K562 (cell line): ENCODE measurements at regions not wholly inside any gene's neighbourhood (a gene's known extent, or its start where the extent isn't known, plus 50 kb on each side); places are given as distances from the start of the nearest gene placed in this dataset.
A peak's percentile ranks its signal among the peaks of the same experiment; 100 is the strongest.

Experiments
- BDP1 ChIP-seq: IDR thresholded peaks from 3 replicates; pipeline ENCODE4 v1.6.1; 2011; ENCODE audit not compliant: insufficient read length, insufficient read depth
- CBFA2T2 ChIP-seq: fragments of 450-650 bp; conservative IDR thresholded peaks from 2 replicates; pipeline ENCODE4 v1.6.1; 2017; ENCODE audit warnings: mild to moderate bottlenecking
- CBFB ChIP-seq: sonication (generic); formaldehyde crosslinking; IDR thresholded peaks from 2 replicates; pipeline ENCODE4 v1.4.0; 2020; ENCODE audit warnings: mild to moderate bottlenecking, missing genetic modification reagents
- ETS2 ChIP-seq: IDR thresholded peaks from 2 replicates; pipeline ENCODE4 v1.6.1; 2016; ENCODE audit warnings: borderline replicate concordance, missing genetic modification characterization, mild to moderate bottlenecking, moderate library complexity, missing compliant biosample characterization; ENCODE audit not compliant: poor library complexity, severe bottlenecking
- ETV5 ChIP-seq: sonication (generic); formaldehyde crosslinking; IDR thresholded peaks from 2 replicates; pipeline ENCODE4 v1.4.0; 2020; ENCODE audit warnings: low read depth, mild to moderate bottlenecking, missing genetic modification reagents
- HMBOX1 ChIP-seq: sonication (generic); IDR thresholded peaks from 2 replicates; pipeline ENCODE4 v1.6.1; 2016
- JUND ChIP-seq, 2 experiments: IDR thresholded peaks; 2 replicates in 1 of 2; 3 replicates in 1 of 2; pipeline ENCODE4 v1.6.1; 2011; ENCODE audit warnings: borderline replicate concordance in 2 of 2, low read depth in 2 of 2, low read length in 2 of 2, improper control_type of control experiment in 1 of 2, missing biosample characterization in 1 of 2, missing genetic modification characterization in 1 of 2, missing genetic modification reagents in 1 of 2
- KAT7 ChIP-seq: sonication (generic); formaldehyde crosslinking; IDR thresholded peaks from 2 replicates; pipeline ENCODE4 v1.8.0; 2022; ENCODE audit warnings: missing genetic modification reagents, mild to moderate bottlenecking, borderline replicate concordance
- MTA2 ChIP-seq: fragments of 450-650 bp; IDR thresholded peaks from 2 replicates; pipeline ENCODE4 v1.6.1; 2016; ENCODE audit warnings: low read depth
- NCOA1 ChIP-seq: fragments of 450-650 bp; IDR thresholded peaks from 2 replicates; pipeline ENCODE4 v1.6.1; 2016; ENCODE audit warnings: low read depth
- NONO ChIP-seq, 2 experiments: fragments of 200-400 bp in 1 of 2; fragments of 450-650 bp in 1 of 2; formaldehyde crosslinking in 1 of 2; IDR thresholded peaks; 2 replicates each; pipeline ENCODE4 v1.6.1; 2017; ENCODE audit warnings: low read depth in 2 of 2, mild to moderate bottlenecking in 2 of 2, moderate library complexity in 2 of 2, low read length in 1 of 2
- REST ChIP-seq, 2 experiments: fragments of 450-650 bp; formaldehyde crosslinking in 1 of 2; IDR thresholded peaks; 2 replicates each; pipeline versions ENCODE4 v1.4.0 to v1.6.1; 2014 to 2020; ENCODE audit warnings: mild to moderate bottlenecking in 2 of 2, borderline replicate concordance in 1 of 2, low read depth in 1 of 2
- SMARCC2 ChIP-seq: fragments of 450-650 bp; IDR thresholded peaks from 2 replicates; pipeline ENCODE4 v1.6.1; 2017; ENCODE audit warnings: antibody characterized with exemption, moderate library complexity, mild to moderate bottlenecking, low read depth
- SMARCE1 ChIP-seq: fragments of 450-650 bp; IDR thresholded peaks from 2 replicates; pipeline ENCODE4 v1.7.1; 2016; ENCODE audit warnings: mild to moderate bottlenecking
- SOX6 ChIP-seq: fragments of 450-650 bp; IDR thresholded peaks from 2 replicates; pipeline ENCODE4 v1.6.1; 2014; ENCODE audit warnings: mild to moderate bottlenecking
- TOE1 ChIP-seq, 2 experiments: fragments of 450-650 bp in 1 of 2; sonication (generic) in 1 of 2; formaldehyde crosslinking in 1 of 2; IDR thresholded peaks; 2 replicates each; pipeline versions ENCODE4 v1.7.1 to v1.8.0; 2016 to 2022; ENCODE audit warnings: borderline replicate concordance in 2 of 2, mild to moderate bottlenecking in 2 of 2, antibody characterized with exemption in 1 of 2, inconsistent platforms in 1 of 2, low read depth in 1 of 2, missing genetic modification reagents in 1 of 2, moderate library complexity in 1 of 2
- ZBTB12 ChIP-seq: fragments of 250-450 bp; sonication (Bioruptor Pico); IDR thresholded peaks from 2 replicates; pipeline ENCODE4 v1.4.0; 2020
- ZNF12 ChIP-seq: sonication (generic); formaldehyde crosslinking; IDR thresholded peaks from 2 replicates; pipeline ENCODE4 v1.4.0; 2020; ENCODE audit warnings: mild to moderate bottlenecking, missing genetic modification reagents
- ZNF507 ChIP-seq: conservative IDR thresholded peaks from 2 replicates; pipeline ENCODE4 v1.6.1; 2017; ENCODE audit warnings: missing genetic modification characterization, missing compliant biosample characterization

- TF ChIP-seq ZBTB12 (no peak), TOE1 (IDR thresholded peaks at IDR 0.05; ENCODE audit: borderline replicate concordance) (no peak), TOE1 (CRISPR knock-in tag; IDR thresholded peaks at IDR 0.05; ENCODE audit: borderline replicate concordance, low read depth) (no peak), NONO (IDR thresholded peaks at IDR 0.05; ENCODE audit: low read depth in 2 of 2, low read length in 1 of 2) (no peak), ZNF507 (0 out of 2 replicates have a peak, but pooled peaks have one; percentile 17), ZNF12 (CRISPR knock-in tag) (no peak), SMARCE1 (peak; percentile 78; the same call in 1 of the 2 replicates), SMARCC2 (no peak), HMBOX1 (peak; percentile 78), CBFB (CRISPR knock-in tag) (no peak), ETV5 (CRISPR knock-in tag) (no peak), REST (IDR thresholded peaks at IDR 0.05; ENCODE audit: borderline replicate concordance) (no peak), REST (CRISPR knock-in tag; IDR thresholded peaks at IDR 0.05; ENCODE audit: low read depth) (no peak), MTA2 (peak; percentile 66), CBFA2T2 (peak; percentile 78), ETS2 (tag) (no peak), JUND (IDR thresholded peaks at IDR 0.05; ENCODE audit: borderline replicate concordance, low read depth, low read length) (no peak), JUND (tag; IDR thresholded peaks at IDR 0.05; ENCODE audit: borderline replicate concordance, low read depth, low read length) (peak; percentile 16; the same call in 1 of the 3 replicates), KAT7 (CRISPR knock-in tag) (no peak), NCOA1 (peak; percentile 49; the same call in 1 of the 2 replicates), BDP1 (no peak), SOX6 (peak; percentile 89)
These were observed 349.0 kb downstream of the LMO7 start (continued) for GRCh38 chr13:75985132-75985531.
